ENCODE measurements at regions not wholly inside any gene's neighbourhood (a gene's known extent, or its start where the extent isn't known, plus 50 kb on each side); places are given as distances from the start of the nearest gene placed in this dataset.

DNA sequence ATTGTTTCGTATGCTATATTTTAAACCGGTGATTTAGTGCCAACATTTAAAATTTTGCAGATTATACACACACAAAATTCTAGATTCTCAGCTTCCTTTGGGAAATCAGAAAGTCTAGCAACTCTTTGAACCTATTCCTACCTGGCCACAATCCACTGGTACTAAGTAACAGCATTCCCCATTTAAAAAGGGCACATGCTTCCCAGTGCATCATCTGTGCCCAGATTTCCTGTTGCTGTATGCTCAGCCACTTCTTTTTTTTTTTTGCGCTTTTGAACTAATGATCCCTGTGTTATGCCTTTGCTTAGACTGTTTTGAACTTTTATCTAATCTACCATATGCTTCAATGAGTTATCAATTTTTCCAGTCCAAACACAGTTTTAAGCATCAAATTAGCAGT is 548.4 kb downstream of the PLPP3 start:
- no peaks in the 10 kb centered on the region for H3K9me3 Mint-ChIP-seq
- TF ChIP-seq FOXJ3 (CRISPR knock-in tag; IDR thresholded peaks at IDR 0.05; ENCODE audit: borderline replicate concordance) (no peak), ZBTB21 (CRISPR knock-in tag; IDR thresholded peaks at IDR 0.05; ENCODE audit: borderline replicate concordance) (no peak), SP1 (CRISPR knock-in tag; conservative IDR thresholded peaks at IDR 0.05) (no peak), TEAD1 (CRISPR knock-in tag; IDR thresholded peaks at IDR 0.05) (no peak), MXD4 (CRISPR knock-in tag; IDR thresholded peaks at IDR 0.05; ENCODE audit: borderline replicate concordance) (no peak), SMAD4 (CRISPR knock-in tag; IDR thresholded peaks at IDR 0.05) (no peak), RELA (CRISPR knock-in tag; IDR thresholded peaks at IDR 0.05; ENCODE audit: borderline replicate concordance) (no peak), KAT7 (CRISPR knock-in tag; IDR thresholded peaks at IDR 0.05; ENCODE audit: borderline replicate concordance) (no peak), NR2C2 (CRISPR knock-in tag; IDR thresholded peaks at IDR 0.05) (no peak), NFYB (CRISPR knock-in tag; conservative IDR thresholded peaks at IDR 0.05; ENCODE audit: low read depth) (no peak), SOX15 (CRISPR knock-in tag; IDR thresholded peaks at IDR 0.05) (no peak), MYBL2 (CRISPR knock-in tag; IDR thresholded peaks at IDR 0.05) (no peak), IRF2 (CRISPR knock-in tag; IDR thresholded peaks at IDR 0.05; ENCODE audit: borderline replicate concordance, low read depth) (no peak), ZNF138 (CRISPR knock-in tag; conservative IDR thresholded peaks at IDR 0.05) (no peak), GABPB1 (CRISPR knock-in tag; IDR thresholded peaks at IDR 0.05) (no peak)
- TF ChIP-seq, protein P1, sequence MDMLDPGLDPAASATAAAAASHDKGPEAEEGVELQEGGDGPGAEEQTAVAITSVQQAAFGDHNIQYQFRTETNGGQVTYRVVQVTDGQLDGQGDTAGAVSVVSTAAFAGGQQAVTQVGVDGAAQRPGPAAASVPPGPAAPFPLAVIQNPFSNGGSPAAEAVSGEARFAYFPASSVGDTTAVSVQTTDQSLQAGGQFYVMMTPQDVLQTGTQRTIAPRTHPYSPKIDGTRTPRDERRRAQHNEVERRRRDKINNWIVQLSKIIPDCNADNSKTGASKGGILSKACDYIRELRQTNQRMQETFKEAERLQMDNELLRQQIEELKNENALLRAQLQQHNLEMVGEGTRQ (CRISPR knock-in tag; IDR thresholded peaks at IDR 0.05): no peak
- TF ChIP-seq, protein P2, sequence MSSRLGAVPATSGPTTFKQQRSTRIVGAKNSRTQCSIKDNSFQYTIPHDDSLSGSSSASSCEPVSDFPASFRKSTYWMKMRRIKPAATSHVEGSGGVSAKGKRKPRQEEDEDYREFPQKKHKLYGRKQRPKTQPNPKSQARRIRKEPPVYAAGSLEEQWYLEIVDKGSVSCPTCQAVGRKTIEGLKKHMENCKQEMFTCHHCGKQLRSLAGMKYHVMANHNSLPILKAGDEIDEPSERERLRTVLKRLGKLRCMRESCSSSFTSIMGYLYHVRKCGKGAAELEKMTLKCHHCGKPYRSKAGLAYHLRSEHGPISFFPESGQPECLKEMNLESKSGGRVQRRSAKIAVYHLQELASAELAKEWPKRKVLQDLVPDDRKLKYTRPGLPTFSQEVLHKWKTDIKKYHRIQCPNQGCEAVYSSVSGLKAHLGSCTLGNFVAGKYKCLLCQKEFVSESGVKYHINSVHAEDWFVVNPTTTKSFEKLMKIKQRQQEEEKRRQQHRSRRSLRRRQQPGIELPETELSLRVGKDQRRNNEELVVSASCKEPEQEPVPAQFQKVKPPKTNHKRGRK (CRISPR knock-in tag; IDR thresholded peaks at IDR 0.05; ENCODE audit: borderline replicate concordance): no peak
- TF ChIP-seq, protein P3, sequence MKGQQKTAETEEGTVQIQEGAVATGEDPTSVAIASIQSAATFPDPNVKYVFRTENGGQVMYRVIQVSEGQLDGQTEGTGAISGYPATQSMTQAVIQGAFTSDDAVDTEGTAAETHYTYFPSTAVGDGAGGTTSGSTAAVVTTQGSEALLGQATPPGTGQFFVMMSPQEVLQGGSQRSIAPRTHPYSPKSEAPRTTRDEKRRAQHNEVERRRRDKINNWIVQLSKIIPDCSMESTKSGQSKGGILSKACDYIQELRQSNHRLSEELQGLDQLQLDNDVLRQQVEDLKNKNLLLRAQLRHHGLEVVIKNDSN (CRISPR knock-in tag; IDR thresholded peaks at IDR 0.05): no peak
- H3K4me1 Mint-ChIP-seq: no peaks in the 10 kb centered on the region
- H3K27me3 Mint-ChIP-seq (ENCODE audit: low read depth): no peaks in the 10 kb centered on the region
- no peak for ATAC-seq
- no peak overlapping the region for H3K27ac Mint-ChIP-seq
- ChIA-PET CTCF (no interaction called here), POLR2A (no interaction called here)
- no peak overlapping the region for H3K4me3 Mint-ChIP-seq
- H3K36me3 Mint-ChIP-seq: no peaks in the 10 kb centered on the region
- no peak for DNase-seq (ENCODE audit: low spot score)

DNA sequence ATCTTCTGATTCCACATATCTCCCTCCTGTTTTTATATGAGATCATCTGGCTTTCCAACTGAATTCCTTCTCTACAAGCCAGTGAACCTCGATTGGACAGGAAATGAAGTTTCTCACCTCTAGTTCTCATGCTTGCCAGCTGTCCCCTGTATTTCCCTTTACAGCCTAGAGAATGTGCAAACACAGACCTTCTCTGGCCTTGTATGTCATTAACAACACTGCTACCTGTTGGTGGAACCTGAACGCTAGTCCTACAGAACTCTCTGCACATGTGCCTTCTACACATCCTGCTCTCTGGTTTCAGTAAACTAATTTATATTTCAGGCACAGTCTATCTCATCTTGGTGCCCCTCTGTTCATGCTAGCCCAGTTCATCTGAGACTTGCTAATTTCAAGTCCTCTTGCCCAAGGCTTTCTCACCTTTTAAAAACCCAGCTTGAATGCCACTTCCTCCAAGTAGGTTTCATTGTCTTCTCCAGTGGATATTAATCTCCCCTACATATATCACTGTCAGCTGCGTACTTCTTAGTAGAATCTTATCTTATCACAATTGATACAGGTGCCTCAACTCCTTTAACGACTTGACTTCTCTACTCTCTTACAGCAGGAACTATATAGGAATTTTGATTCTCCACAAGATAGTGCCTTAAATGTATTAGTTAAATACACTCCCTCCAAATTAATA is 549.9 kb downstream of the PLPP3 start:
- ATAC-seq: no peak
- DNase-seq (ENCODE audit: low spot score): no peak
- CTCF ChIA-PET: no interaction called here
- H3K9me3 Mint-ChIP-seq: no peaks in the 10 kb centered on the region
- no peaks in the 10 kb centered on the region for H3K27me3 Mint-ChIP-seq (ENCODE audit: low read depth)
- H3K4me1 Mint-ChIP-seq: no peaks in the 10 kb centered on the region
- H3K36me3 Mint-ChIP-seq: no peaks in the 10 kb centered on the region
- no peak overlapping the region for H3K27ac Mint-ChIP-seq
- POLR2A ChIA-PET: no interaction called here
- no peak overlapping the region for H3K4me3 Mint-ChIP-seq
- TF ChIP-seq SMAD4 (CRISPR knock-in tag; IDR thresholded peaks at IDR 0.05) (no peak), TP53 (CRISPR knock-in tag; IDR thresholded peaks at IDR 0.05) (no peak), NFE2L1 (CRISPR knock-in tag; IDR thresholded peaks at IDR 0.05) (no peak), NR3C1 (CRISPR knock-in tag; conservative IDR thresholded peaks at IDR 0.05; ENCODE audit: low read depth) (no peak), ESRRA (CRISPR knock-in tag; IDR thresholded peaks at IDR 0.05; ENCODE audit: borderline replicate concordance) (no peak), ZNF219 (CRISPR knock-in tag; IDR thresholded peaks at IDR 0.05; ENCODE audit: borderline replicate concordance) (no peak), ZNF423 (CRISPR knock-in tag; IDR thresholded peaks at IDR 0.05) (no peak), FOXP1 (CRISPR knock-in tag; IDR thresholded peaks at IDR 0.05; ENCODE audit: borderline replicate concordance) (no peak), HMGA2 (CRISPR knock-in tag; IDR thresholded peaks at IDR 0.05) (no peak), GRHL2 (CRISPR knock-in tag; IDR thresholded peaks at IDR 0.05; ENCODE audit: insufficient replicate concordance, severe bottlenecking) (no peak), ZNF416 (CRISPR knock-in tag; IDR thresholded peaks at IDR 0.05) (no peak)
- TF ChIP-seq, protein P4, sequence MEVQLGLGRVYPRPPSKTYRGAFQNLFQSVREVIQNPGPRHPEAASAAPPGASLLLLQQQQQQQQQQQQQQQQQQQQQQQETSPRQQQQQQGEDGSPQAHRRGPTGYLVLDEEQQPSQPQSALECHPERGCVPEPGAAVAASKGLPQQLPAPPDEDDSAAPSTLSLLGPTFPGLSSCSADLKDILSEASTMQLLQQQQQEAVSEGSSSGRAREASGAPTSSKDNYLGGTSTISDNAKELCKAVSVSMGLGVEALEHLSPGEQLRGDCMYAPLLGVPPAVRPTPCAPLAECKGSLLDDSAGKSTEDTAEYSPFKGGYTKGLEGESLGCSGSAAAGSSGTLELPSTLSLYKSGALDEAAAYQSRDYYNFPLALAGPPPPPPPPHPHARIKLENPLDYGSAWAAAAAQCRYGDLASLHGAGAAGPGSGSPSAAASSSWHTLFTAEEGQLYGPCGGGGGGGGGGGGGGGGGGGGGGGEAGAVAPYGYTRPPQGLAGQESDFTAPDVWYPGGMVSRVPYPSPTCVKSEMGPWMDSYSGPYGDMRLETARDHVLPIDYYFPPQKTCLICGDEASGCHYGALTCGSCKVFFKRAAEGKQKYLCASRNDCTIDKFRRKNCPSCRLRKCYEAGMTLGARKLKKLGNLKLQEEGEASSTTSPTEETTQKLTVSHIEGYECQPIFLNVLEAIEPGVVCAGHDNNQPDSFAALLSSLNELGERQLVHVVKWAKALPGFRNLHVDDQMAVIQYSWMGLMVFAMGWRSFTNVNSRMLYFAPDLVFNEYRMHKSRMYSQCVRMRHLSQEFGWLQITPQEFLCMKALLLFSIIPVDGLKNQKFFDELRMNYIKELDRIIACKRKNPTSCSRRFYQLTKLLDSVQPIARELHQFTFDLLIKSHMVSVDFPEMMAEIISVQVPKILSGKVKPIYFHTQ (CRISPR knock-in tag; IDR thresholded peaks at IDR 0.05): no peak
- TF ChIP-seq, protein P5, sequence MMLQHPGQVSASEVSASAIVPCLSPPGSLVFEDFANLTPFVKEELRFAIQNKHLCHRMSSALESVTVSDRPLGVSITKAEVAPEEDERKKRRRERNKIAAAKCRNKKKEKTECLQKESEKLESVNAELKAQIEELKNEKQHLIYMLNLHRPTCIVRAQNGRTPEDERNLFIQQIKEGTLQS (CRISPR knock-in tag; conservative IDR thresholded peaks at IDR 0.05): no peak
